ENCODE measurements at regions not wholly inside any gene's neighbourhood (a gene's known extent, or its start where the extent isn't known, plus 50 kb on each side); places are given as distances from the start of the nearest gene placed in this dataset.

GRCh38 chr13:85427416-85427815 lies 371.8 kb downstream of the SLITRK6 start:
- no peak for TF ChIP-seq CTCF (IDR thresholded peaks at IDR 0.05)
- no peak for TF ChIP-seq POLR2A (IDR thresholded peaks at IDR 0.05)
